ENCODE measurements at regions not wholly inside any gene's neighbourhood (a gene's known extent, or its start where the extent isn't known, plus 50 kb on each side); places are given as distances from the start of the nearest gene placed in this dataset.
"Not testable (repeated sequence)": the region's sequence is repeated elsewhere in the genome, so short reads cannot be mapped to it uniquely, and the experiment has no call there.

DNA sequence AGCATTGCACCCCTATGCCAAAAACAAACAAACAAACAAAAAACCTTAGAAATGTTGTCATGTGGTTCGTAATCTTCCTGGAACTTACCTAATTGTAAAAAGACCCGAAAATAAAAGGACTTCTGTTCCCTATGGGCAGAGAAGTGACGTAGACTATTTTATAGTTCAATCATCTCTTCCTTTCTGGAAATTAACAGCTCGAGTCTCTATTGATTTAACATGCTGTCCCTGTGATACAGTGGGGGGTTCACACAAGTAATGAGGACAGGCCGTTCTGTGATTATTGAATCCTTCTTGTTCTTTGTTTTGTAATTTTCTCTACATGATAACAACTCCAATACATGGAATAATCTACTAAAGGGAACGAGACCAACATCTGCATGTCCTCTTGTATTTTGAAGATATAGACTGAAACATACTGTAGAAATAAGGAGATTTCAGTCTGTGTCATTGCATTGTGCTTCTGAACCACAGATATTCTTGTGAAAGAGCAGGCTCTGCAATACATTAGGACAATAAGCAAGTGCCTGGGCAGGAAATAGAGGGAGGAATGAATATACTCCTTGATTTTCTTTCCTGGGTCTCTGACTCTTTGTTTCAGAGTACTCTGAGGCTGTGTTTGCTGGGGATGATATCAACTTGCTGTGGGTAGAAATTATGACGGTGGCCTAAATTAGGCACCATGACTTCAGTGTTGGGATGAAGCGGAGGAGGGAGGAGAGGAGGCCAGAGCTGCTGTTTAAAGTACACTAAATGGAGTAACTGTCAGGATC, 65.7 kb upstream of the PPM1B start:
- H3K36me3 ChIP-seq = no peaks in the 10 kb centered on the region
- no peak overlapping the region for H3K27ac ChIP-seq
- H3K27me3 ChIP-seq (ENCODE audit: insufficient read depth, low read depth, severe bottlenecking) = no peaks in the 10 kb centered on the region
- TF ChIP-seq, protein P1, sequence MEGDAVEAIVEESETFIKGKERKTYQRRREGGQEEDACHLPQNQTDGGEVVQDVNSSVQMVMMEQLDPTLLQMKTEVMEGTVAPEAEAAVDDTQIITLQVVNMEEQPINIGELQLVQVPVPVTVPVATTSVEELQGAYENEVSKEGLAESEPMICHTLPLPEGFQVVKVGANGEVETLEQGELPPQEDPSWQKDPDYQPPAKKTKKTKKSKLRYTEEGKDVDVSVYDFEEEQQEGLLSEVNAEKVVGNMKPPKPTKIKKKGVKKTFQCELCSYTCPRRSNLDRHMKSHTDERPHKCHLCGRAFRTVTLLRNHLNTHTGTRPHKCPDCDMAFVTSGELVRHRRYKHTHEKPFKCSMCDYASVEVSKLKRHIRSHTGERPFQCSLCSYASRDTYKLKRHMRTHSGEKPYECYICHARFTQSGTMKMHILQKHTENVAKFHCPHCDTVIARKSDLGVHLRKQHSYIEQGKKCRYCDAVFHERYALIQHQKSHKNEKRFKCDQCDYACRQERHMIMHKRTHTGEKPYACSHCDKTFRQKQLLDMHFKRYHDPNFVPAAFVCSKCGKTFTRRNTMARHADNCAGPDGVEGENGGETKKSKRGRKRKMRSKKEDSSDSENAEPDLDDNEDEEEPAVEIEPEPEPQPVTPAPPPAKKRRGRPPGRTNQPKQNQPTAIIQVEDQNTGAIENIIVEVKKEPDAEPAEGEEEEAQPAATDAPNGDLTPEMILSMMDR (IDR thresholded peaks at IDR 0.05; ENCODE audit: low read depth, low read length) = no peak
- no peak overlapping the region for H3K4me3 ChIP-seq (ENCODE audit: low read depth, low read length)
- no peak for DNase-seq
- H3K9me3 ChIP-seq (ENCODE audit: severe bottlenecking) = no peaks in the 10 kb centered on the region

- TF ChIP-seq, protein P1 (IDR thresholded peaks at IDR 0.05; ENCODE audit: low read depth, low read length) = no peak
- no peaks in the 10 kb centered on the region for H3K36me3 ChIP-seq
- DNase-seq = no peak
- H3K9me3 ChIP-seq (ENCODE audit: severe bottlenecking) = no peaks in the 10 kb centered on the region
- H3K27me3 ChIP-seq (ENCODE audit: insufficient read depth, low read depth, severe bottlenecking) = no peaks in the 10 kb centered on the region
- no peak overlapping the region for H3K4me3 ChIP-seq (ENCODE audit: low read depth, low read length)
- H3K27ac ChIP-seq = no peak overlapping the region
These were observed 65.0 kb upstream of the PPM1B start for GRCh38 chr2:44103639-44104038.

DNA sequence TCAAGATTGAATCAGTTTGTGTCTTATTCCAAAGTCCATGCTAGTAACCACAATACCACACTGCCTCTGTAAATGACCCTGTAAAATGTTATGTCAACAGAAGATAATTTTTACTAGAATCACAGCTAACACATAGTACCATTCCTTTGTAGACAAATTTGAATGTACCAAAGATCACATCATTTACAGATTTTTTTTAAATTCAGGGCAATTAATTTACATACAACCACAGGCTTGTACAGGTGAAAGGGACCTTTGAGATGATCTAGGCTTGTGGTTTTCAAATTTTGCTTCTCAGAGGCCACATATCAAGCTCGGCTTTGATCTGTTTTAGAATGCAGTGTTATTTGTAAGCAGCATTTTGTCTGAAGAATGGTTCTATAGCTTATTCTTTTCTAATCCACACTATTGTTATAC, 63.8 kb upstream of the PPM1B start:
- Histone ChIP-seq H3K36me3 (no peaks in the 10 kb centered on the region), H3K27ac (no peak overlapping the region), H3K27me3 (ENCODE audit: insufficient read depth, low read depth, severe bottlenecking) (no peaks in the 10 kb centered on the region), H3K4me3 (ENCODE audit: low read depth, low read length) (no peak overlapping the region), H3K9me3 (ENCODE audit: severe bottlenecking) (no peaks in the 10 kb centered on the region)
- TF ChIP-seq, protein P1 (IDR thresholded peaks at IDR 0.05; ENCODE audit: low read depth, low read length) = no peak
- DNase-seq = no peak

DNA sequence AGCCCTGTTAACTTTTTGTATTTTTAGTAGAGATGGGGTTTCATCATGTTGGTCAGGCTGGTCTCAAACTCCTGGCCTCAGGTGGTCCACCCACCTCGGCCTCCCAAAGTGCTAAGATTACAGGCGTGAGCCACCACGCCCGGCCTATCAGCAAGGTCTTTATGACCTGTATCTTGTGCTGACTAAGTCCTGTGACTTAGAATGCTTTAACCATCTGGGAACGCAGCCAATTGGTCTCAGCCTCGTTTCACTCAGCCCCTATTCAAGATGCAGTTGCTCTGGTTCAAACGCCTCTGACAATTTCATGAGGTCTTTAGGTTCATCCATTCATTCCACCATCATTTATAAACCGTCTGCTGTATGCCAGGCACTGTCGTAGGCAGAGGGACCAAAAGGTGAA, 62.2 kb upstream of the PPM1B start:
- H3K9me3 ChIP-seq (ENCODE audit: severe bottlenecking); H3K27me3 ChIP-seq (ENCODE audit: insufficient read depth, low read depth, severe bottlenecking); H3K27ac ChIP-seq; DNase-seq; H3K36me3 ChIP-seq; H3K4me3 ChIP-seq (ENCODE audit: low read depth, low read length): not testable (repeated sequence)

DNA sequence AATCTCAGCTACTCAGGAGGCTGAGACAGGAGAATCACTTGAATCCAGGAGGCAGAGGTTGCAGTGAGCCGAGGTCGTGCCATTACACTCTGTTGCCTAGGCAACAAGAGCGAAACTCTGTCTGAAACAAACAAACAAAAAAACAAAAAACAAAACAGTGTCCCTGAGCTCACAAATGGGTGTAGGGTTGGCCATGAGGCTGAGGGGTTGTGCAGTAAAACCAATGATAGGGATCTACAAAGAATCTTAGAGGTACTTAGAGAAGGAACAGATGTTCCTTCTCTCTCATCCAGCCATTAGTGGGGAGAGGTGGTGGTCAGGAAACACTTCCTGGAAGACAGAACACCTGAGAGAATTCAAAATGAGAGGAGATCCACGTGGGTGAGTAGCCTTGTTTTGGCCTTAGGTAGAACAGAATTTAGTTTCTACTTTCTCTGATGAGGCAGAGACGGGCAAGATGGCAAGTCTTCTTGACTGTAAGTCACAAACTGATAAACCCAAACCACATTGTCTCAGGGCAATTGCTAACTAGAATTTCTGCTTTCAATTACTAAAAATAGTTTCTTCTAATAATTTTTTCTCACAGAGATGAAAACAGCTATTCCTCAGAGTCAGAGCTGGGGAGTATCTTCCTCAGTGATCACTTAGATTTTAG, 61.5 kb upstream of the PPM1B start:
- Histone ChIP-seq H3K9me3 (ENCODE audit: severe bottlenecking) (no peaks in the 10 kb centered on the region), H3K4me3 (ENCODE audit: low read depth, low read length) (no peak overlapping the region), H3K27ac (no peak overlapping the region), H3K36me3 (no peaks in the 10 kb centered on the region), H3K27me3 (ENCODE audit: insufficient read depth, low read depth, severe bottlenecking) (no peaks in the 10 kb centered on the region)
- TF ChIP-seq, protein P1 (IDR thresholded peaks at IDR 0.05; ENCODE audit: low read depth, low read length) = no peak
- no peak for DNase-seq

DNA sequence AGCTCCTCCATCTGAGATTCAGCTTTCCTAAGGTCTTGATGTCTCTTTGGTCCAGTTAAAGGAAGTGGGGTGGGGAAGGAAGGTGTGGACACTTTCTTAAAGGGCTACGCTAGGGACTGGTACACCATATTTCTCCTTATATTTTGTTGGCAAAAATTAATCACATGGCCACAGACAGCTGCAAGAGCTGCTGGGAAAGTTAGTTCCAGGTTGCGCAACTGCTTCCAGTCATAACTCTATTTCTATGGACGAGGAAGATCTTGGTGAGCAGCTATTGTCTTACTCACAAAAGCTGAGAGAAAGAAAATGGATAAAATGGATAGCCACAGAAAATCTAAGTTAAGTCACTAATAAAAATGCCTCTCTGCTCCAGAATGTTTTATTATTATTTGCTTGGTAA, 60.7 kb upstream of the PPM1B start:
- Histone ChIP-seq H3K4me3 (ENCODE audit: low read depth, low read length) (no peak overlapping the region), H3K9me3 (ENCODE audit: severe bottlenecking) (no peaks in the 10 kb centered on the region), H3K27ac (no peak overlapping the region), H3K36me3 (no peaks in the 10 kb centered on the region), H3K27me3 (ENCODE audit: insufficient read depth, low read depth, severe bottlenecking) (no peaks in the 10 kb centered on the region)
- DNase-seq = no peak
- TF ChIP-seq, protein P1 (IDR thresholded peaks at IDR 0.05; ENCODE audit: low read depth, low read length) = no peak

Data from WERI-Rb-1 (cell line).